ENCODE measurements at regions not wholly inside any gene's neighbourhood (a gene's known extent, or its start where the extent isn't known, plus 50 kb on each side); places are given as distances from the start of the nearest gene placed in this dataset.

GRCh38 chr5:120016717-120017382 lies 387.5 kb downstream of the FAM170A start:
- no peak for DNase-seq

GRCh38 chr5:120017513-120017912 lies 388.2 kb downstream of the FAM170A start:
- no peak for DNase-seq

GRCh38 chr5:120035181-120035580 lies 405.8 kb downstream of the FAM170A start:
- no peak for DNase-seq

GRCh38 chr5:120035815-120036577 lies 406.6 kb downstream of the FAM170A start:
- no peak for DNase-seq

- DNase-seq: no peak
These were observed 408.1 kb downstream of the FAM170A start for GRCh38 chr5:120037451-120037850.

- DNase-seq: no peak
These were observed 409.8 kb downstream of the FAM170A start for GRCh38 chr5:120039111-120039510.

- DNase-seq: no peak
These were observed 414.1 kb downstream of the FAM170A start for GRCh38 chr5:120043431-120043830.

GRCh38 chr5:120052916-120053828 lies 410.9 kb upstream of the PRR16 start:
- no peak for DNase-seq

GRCh38 chr5:120053841-120054240 lies 410.3 kb upstream of the PRR16 start:
- DNase-seq: no peak

- no peak for DNase-seq
These were observed 408.2 kb upstream of the PRR16 start for GRCh38 chr5:120055858-120056257.

GRCh38 chr5:120062515-120062917 lies 401.6 kb upstream of the PRR16 start:
- no peak for DNase-seq

- DNase-seq: no peak
These were observed 391.9 kb upstream of the PRR16 start for GRCh38 chr5:120072068-120072761.

- DNase-seq: no peak
These were observed 390.4 kb upstream of the PRR16 start for GRCh38 chr5:120073722-120074121.

GRCh38 chr5:120080781-120081180 lies 383.3 kb upstream of the PRR16 start:
- DNase-seq: no peak

GRCh38 chr5:120082316-120083068 lies 381.6 kb upstream of the PRR16 start:
- no peak for DNase-seq

- DNase-seq: no peak
These were observed 380.1 kb upstream of the PRR16 start for GRCh38 chr5:120083851-120084542.

GRCh38 chr5:120084543-120084870 lies 379.6 kb upstream of the PRR16 start:
- no peak for DNase-seq

GRCh38 chr5:120086081-120086480 lies 378.0 kb upstream of the PRR16 start:
- no peak for DNase-seq

GRCh38 chr5:120088412-120088811 lies 375.7 kb upstream of the PRR16 start:
- no peak for DNase-seq

- no peak for DNase-seq
These were observed 375.3 kb upstream of the PRR16 start for GRCh38 chr5:120088836-120089235.

- no peak for DNase-seq
These were observed 372.6 kb upstream of the PRR16 start for GRCh38 chr5:120091376-120091948.
